ENCODE measurements at regions not wholly inside any gene's neighbourhood (a gene's known extent, or its start where the extent isn't known, plus 50 kb on each side); places are given as distances from the start of the nearest gene placed in this dataset.

DNA sequence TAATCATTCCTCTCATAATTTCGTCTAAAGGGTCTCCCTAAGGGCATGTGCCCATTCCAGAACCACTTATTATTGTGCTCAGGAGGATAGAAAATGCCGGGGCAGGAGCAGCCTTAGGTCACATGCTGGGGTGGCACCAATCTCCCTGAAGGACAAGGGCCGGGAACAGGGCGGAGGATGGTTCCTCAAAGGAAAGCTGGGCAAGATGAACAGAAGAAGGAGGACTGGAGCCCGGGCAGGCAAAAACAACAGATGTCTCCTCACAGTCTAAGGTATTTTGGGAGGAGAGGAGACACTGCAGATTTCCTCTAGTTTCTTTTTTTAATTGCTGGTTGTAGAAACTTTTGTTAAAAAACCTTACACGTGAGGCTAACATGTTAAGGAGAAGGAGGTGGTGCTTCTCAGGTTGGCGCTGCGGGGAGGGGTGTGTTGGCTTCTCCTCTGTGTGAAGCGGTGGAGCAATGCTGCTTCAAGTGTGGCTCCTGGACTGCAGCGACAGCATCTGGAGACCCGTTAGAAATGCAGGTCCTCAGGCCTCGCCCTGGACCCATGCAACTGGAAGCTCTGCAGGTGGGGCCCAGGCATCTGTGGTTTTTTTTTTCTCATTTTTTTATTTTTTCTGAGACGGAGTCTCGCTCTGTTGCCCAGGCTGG lies 164.8 kb downstream of the AACS start:
- Histone ChIP-seq H3K36me3 (ENCODE audit: control insufficient read depth in 2 of 2, extremely low read depth in 1 of 2, insufficient read depth in 2 of 2, low read length in 2 of 2) (no peaks in the 10 kb centered on the region), H3K4me3 (replicated peaks in 1 of 3; ENCODE audit: insufficient read depth in 1 of 3, low read depth in 1 of 3, low read length in 3 of 3) (no peak overlapping the region), H4K20me1 (replicated peaks; ENCODE audit: control insufficient read depth, extremely low read depth, insufficient read depth, low read length) (no peaks in the 10 kb centered on the region), H3K79me2 (ENCODE audit: control insufficient read depth, insufficient read depth, low read length) (no peaks in the 10 kb centered on the region), H2AFZ (ENCODE audit: low read depth, low read length) (no peak overlapping the region), H3K9me3 (replicated peaks; ENCODE audit: control insufficient read depth, insufficient read depth, low read length) (no peaks in the 10 kb centered on the region), H3K4me2 (ENCODE audit: insufficient read depth, low read length) (no peak overlapping the region), H3K9me1 (replicated peaks; ENCODE audit: control insufficient read depth, extremely low read depth, insufficient read depth, low read length) (no peaks in the 10 kb centered on the region), H3K27me3 (ENCODE audit: control insufficient read depth in 2 of 2, insufficient read depth in 2 of 2, low read length in 2 of 2) (no peaks in the 10 kb centered on the region), H3K9ac (replicated peaks; ENCODE audit: extremely low read depth, insufficient read depth, low read length) (no peak overlapping the region), H3K27ac (ENCODE audit: insufficient read depth, low read depth, low read length) (no peak overlapping the region), H3K4me1 (ENCODE audit: control insufficient read depth, extremely low read depth, insufficient read depth, low read length) (no peaks in the 10 kb centered on the region)
- POLR2A ChIA-PET = no interaction called here
- no peak for DNase-seq (ENCODE audit: low read depth, low spot score)
- BruUV-seq (replicated peaks) = no TSS peak
- dilution Hi-C loops (cut with MboI; ENCODE audit: extremely low pct_ligation_motif_present, low sequenced_read_pairs) (no loop called here), intact Hi-C loops (cut with micrococcal nuclease) (no loop called here)
- FAIRE-seq = no peak
- TF ChIP-seq EZH2 (IDR thresholded peaks at IDR 0.05; ENCODE audit: borderline replicate concordance, low read depth, low read length, severe bottlenecking) (no peak), POLR2AphosphoS5 (IDR thresholded peaks at IDR 0.05; ENCODE audit: insufficient read depth, low read depth, low read length) (no peak), MYC (IDR thresholded peaks at IDR 0.05; ENCODE audit: low read depth, low read length) (no peak), JUN (IDR thresholded peaks at IDR 0.05; ENCODE audit: borderline replicate concordance, insufficient read depth, insufficient read length, low read depth) (no peak), MAX (IDR thresholded peaks at IDR 0.05; ENCODE audit: insufficient read depth, insufficient read length) (no peak), POLR2A (IDR thresholded peaks at IDR 0.05; ENCODE audit: low read depth, low read length) (no peak), FOS (IDR thresholded peaks at IDR 0.05; ENCODE audit: borderline replicate concordance, insufficient read depth, low read length) (no peak), GATA2 (IDR thresholded peaks at IDR 0.05; ENCODE audit: insufficient read depth, insufficient read length, low read depth, low read length) (no peak)
- TF ChIP-seq, protein P1, sequence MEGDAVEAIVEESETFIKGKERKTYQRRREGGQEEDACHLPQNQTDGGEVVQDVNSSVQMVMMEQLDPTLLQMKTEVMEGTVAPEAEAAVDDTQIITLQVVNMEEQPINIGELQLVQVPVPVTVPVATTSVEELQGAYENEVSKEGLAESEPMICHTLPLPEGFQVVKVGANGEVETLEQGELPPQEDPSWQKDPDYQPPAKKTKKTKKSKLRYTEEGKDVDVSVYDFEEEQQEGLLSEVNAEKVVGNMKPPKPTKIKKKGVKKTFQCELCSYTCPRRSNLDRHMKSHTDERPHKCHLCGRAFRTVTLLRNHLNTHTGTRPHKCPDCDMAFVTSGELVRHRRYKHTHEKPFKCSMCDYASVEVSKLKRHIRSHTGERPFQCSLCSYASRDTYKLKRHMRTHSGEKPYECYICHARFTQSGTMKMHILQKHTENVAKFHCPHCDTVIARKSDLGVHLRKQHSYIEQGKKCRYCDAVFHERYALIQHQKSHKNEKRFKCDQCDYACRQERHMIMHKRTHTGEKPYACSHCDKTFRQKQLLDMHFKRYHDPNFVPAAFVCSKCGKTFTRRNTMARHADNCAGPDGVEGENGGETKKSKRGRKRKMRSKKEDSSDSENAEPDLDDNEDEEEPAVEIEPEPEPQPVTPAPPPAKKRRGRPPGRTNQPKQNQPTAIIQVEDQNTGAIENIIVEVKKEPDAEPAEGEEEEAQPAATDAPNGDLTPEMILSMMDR (IDR thresholded peaks at IDR 0.05; ENCODE audit: extremely low read depth in 1 of 2, insufficient read depth in 1 of 2, low read depth in 1 of 2, low read length in 2 of 2) = no peak
- CTCF ChIA-PET = no interaction called here

Measured in endothelial cell of umbilical vein (primary cell).